GM18870 (cell line): ENCODE measurements at regions not wholly inside any gene's neighbourhood (a gene's known extent, or its start where the extent isn't known, plus 50 kb on each side); places are given as distances from the start of the nearest gene placed in this dataset.
"Not testable (repeated sequence)": the region's sequence is repeated elsewhere in the genome, so short reads cannot be mapped to it uniquely, and the experiment has no call there.

ENCODE experiments used
- ATAC-seq: cut with Tn5 transposase; IDR thresholded peaks from one replicate; pipeline ENCODE4 v1.9.1; 2021; ENCODE audit warnings: moderate library complexity; ENCODE audit not compliant: unreplicated experiment

DNA sequence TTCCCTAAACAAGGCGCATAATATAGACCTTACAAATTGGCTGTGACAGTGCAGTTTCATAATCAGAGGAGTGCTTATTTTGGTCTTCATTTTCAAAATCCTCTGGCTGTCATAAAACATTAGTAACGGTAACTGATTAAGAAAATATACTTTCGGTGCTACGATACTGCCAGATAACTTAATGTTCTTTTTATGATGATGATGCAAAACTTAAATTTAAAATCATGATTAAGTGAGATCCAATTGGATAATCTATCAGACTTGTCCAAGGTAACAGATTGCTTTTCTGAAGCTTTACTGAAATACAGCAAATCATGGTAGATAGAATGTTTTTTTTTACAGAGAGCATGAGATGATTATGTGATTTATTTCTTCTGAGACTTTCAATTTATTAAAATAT is 364.2 kb upstream of the CNTN3 start:
- no peak for ATAC-seq

DNA sequence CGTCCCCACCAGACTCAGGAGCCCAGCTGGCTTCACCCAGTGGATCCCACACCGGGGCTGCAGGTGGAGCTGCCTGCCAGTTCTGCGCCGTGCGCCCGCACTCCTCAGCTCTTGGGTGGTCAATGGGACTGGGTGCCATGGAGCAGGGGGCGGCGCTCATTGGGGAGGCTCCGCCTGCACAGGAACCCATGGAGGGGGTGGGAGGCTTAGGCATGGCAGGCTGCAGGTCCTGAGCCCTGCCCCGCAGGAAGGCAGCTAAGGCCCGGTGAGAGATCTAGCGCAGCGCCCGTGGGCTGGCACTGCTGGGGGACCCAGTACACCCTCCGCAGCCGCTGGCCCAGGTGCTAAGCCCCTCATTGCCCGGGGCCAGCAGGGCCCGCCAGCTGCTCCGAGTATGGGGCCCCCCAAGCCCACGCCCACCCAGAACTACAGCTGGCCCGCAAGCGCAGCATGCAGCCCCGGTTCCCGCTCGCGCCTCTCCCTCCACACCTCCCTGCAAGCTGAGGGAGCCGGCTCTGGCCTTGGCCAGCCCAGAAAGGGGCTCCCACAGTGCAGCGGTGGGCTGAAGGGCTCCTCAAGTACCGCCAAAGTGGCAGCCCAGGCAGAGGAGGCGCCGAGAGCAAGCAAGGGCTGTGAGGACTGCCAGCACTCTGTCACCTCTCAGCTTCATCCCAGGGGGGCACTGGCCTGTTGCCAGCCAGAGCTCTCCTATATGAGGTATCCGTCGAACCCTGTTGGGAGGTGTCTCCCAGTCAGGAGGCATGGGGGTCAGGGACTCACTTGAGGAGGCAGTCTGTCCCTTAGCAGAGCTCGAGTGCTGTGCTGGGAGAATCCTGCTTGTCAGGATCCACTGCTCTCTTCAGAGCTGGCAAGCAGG is 370.8 kb upstream of the CNTN3 start:
- ATAC-seq, result not testable (repeated sequence)

DNA sequence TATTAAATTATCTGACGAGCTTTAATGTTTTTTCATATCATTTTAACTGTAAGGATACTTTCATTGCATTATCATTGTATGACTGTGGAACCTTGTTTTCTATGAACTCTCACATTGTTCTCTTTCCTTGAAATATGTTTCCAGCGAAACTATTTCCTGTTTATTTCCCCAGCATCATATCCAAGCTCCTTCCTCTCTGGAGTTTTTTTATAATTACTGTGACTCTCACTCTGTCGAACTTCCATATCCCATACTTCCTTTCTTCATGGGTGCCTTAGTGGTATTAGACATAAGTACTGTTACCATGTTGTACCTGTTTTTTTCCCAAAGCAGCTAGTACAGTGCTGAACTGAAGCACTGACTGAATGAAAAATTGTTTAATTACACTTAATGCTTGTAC is 373.6 kb upstream of the CNTN3 start:
- ATAC-seq, result no peak

DNA sequence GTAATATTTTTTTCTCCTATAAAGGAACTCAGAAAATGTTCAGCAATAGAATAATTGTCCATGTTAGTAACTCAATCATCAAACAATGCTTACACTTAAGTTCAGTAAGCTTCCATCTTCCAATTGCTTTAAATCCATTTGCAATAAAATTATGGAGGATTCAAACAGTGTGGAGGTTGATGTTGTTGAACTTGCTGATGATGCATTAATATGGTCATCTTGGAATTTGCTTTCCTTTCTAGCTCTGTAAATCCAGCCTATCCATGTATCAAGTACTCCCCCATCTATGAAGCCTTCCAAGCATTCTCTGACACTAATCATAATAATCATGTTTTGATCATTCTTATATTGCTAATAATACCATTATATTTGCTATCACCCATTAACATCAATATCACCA is 378.4 kb upstream of the CNTN3 start:
- ATAC-seq, result no peak

DNA sequence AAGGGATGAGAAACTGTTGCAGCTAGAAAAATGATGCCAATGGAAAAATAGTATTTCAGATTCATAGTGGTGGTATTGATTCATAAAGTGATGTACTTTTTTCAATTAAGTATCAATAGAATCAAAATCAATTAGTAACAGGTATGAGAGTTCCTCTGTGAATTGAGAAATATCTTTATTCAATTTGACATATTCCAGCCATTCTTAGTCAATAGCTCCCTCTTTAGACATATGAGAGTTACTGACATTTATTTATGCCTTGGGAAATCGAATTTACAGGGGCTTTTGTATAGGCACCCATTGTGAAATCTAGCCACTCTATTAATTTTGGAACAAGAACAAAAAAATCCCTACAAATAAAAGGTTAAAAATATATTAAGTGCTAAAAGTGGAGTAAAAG is 386.9 kb upstream of the CNTN3 start:
- no peak for ATAC-seq

DNA sequence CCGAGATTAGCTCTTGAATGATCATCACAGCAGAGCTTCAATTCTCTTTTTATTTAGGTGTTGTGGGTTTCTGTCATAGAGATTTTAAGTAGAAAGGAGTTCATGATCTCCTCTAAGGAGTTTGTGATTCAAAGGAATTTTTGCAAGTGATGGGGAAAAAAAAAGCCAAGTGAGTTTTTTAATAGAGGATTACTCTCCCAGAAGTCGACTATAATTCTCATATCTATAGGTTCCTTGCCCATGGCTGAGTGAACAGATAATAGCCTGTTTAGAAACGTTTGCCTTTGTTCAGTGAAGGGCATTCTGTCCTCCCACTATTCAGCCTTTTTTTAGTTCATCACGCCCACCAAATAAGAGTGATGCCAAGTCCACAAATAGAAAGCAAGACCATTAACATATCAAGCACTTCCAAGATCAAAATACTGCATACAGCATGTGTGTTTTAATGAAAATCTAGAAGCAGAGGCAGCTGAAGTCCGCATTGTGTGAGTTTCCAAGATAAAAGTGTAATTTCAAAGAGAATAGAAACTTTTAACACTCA is 398.4 kb upstream of the CNTN3 start:
- ATAC-seq, result no peak

DNA sequence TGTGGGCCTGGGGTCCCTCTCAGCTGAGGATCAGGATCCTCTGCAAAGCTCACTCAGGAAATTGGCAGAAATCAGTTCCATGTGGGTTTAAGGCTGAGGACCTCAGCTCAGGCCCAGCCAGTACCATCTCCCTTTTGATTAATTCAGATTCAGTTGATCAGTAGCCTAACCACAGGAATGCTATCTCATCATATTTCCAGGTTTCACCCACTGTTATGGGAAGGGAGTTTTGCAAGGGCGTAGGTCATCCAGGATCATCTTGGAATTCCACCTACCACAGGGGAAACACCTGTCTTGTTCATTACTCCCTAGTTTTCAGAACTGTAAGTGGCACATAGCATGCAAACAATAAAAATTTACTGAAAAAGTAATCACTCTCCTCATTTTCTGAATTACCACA is 399.5 kb upstream of the CNTN3 start:
- ATAC-seq, result no peak

DNA sequence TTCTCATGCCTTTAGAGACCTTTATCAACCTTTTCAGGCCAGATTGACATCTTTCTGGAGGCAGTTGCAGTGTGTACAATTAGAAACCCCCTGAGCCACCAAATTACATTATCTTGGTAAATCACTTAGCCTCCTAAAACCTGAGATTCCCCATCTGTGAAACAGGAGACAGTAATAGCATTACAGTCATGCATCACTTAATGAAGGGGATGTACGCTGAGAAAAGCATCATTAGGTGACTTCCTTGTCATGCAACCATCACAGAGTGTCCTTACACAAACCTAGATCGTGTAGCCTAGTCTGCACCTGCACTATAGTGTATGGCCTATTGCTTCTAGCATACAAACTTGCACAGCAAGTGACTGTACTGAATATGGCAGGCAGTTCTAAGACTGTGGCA is 400.8 kb upstream of the CNTN3 start:
- ATAC-seq, result no peak

DNA sequence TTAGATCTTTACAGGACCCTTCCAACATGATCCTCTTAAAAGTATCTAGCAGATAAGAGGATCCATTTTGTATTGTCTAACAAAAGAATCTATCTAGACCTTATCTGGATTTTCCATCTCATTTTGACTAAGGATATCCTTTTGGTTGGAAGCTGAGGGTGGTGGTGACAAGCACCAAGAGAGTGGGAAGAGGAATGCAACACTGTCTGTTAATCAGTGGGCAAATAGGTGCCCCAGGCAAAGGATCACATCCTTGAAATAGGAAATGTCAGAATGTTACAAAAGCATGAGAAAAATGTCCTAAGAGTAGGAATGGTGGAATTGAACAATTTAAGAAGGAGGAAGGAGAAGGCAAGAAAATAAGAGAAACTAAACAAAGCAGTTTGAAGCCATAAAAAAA is 420.7 kb upstream of the CNTN3 start:
- ATAC-seq, result no peak

DNA sequence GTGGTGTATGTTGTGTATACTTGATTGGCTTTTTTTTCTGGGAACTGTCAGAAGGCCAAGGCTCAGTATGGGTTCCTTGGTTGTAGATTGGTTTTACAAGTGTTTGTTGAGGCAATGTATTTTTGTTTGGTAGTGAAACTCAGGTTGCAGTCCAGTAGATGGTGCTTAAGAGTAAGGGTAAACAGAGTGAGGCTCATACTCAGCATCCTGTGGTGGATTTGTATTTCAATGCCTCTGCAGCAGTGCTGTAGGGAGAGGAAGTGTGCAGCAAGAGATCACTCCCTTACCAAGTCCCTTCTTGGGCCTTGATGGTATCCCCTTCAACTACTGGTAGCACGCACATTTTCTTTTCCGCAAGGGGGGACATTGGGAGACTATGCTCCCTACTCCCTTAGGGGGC is 428.5 kb upstream of the CNTN3 start:
- no peak for ATAC-seq

DNA sequence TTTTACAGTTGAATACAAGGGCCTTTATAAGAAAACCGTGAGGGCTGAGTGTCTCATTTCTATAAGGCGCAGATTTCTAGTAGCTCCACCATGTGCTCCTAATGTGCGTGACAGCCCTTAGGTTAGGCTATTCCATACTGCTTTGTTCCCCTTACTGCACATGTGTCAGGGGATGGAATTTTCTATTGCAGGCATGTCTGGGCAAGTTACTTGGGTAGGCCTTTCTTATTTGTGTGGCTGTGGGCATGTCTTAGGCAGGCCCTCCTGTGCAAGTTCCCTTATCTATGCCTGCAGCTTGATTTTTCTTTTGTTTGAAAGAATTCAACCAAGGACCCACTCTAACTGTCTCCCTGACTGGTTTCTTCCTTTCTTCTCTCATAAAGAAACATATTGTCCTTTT is 434.2 kb upstream of the CNTN3 start:
- no peak for ATAC-seq

DNA sequence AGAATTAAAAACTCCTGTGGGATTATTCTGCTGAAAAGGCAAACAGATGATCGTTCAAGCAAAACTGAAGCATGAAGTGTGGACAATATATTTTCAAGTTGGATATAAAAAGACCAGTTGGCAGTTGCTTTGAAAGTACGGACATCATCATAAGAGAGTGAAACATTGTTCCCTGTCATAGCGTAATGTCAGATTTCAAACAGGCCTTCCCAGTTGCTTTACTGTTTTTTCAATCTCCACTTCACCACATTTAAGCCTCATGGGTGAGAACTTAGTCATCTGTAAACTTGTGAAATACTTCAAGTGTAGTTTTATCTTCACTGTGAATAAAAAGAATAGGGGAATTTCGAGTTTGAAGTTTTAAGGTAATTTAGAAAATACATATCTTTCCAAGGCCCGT is 435.1 kb upstream of the CNTN3 start:
- ATAC-seq, result no peak

DNA sequence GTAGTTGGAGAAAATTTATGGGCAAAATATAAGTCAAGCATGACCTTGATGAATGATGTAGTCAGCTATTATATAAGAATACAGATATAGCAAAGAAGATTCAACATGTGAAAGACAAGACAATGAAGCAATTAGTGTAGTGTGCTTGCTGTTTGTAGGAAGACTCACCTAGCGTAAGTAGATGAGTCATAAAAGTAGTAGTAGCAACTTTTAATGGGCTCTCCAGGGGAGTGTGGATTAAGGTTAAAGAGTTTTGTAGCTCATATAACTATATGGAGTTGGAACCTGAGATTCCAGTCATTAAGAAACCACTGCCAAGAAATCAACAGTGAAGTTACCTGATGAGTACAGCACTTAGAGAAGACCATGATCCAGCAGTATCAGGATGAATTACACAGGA is 444.7 kb upstream of the CNTN3 start:
- no peak for ATAC-seq

DNA sequence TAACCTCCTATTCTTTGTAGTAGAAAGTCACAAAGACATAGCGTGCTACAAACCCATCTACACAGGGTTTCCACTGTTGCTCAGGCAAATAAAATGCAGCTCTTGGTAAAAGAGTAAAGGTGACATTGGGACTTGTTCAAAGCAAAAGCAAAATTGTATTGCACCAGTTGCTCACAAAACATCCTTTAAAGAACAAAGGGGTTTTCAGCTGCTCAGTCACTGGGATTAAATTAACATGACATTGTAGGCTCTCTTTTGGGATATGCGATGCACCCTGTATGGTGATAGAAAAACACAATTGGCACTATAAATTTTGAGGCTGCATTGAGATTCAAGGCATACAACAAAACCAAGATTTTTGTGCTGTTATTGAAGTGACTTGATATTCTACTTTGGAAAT is 447.3 kb upstream of the CNTN3 start:
- no peak for ATAC-seq

DNA sequence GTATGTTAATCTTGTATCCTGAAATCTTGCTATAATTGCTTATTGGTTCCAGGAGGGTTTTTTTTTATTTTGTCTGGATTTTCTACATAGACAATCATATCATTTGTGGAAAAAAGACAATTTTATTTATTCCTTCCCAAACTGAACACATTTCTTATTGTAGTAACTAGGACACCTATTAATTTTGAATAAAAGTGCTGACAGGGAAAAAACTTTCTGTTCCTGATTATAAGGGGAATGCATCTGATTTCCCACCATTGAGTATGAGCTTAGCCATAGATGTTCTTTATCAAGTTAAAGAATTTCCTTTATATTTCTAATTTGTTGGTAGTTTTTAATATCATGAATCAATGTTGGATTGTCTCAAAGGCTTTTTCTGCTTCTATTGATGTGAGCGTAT is 460.7 kb upstream of the CNTN3 start:
- ATAC-seq, result no peak

DNA sequence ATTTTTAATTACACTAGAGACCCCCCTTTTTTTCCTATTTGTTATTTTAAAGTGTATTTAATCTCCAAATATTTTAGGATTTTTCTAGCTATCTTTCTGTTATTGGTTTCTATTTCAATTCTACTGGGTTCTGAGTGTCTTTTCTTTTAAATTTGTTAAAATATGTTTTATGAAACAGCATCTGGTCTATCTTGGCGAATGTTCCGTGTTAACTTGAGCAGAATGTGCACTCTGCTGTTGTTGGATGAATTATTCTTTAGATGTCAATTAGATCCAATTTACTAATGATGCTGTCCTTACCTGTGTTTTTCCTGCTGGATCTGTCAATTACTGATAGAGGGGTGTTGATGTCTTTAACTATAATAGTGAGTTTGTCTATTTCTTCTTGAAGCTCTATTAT is 462.0 kb upstream of the CNTN3 start:
- ATAC-seq, result no peak

DNA sequence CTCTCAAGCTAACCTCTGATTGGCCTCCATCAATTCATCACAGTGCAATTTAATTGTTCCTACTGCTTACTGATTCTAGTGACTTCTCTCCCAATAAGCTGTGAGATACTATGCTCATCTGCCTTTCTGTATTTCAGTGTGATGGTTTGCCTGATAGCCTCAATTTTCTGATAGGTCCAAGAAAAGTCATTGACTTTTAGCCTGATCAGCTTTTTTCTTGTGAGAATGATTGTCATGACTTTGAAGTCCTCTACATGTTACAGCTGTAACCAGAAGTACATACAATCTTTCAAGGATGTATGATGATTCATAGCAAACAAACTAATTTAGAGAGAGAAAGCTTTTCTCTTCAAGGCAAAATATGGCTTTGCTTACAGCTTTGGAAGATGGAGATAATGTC is 463.8 kb upstream of the CNTN3 start:
- ATAC-seq, result no peak

DNA sequence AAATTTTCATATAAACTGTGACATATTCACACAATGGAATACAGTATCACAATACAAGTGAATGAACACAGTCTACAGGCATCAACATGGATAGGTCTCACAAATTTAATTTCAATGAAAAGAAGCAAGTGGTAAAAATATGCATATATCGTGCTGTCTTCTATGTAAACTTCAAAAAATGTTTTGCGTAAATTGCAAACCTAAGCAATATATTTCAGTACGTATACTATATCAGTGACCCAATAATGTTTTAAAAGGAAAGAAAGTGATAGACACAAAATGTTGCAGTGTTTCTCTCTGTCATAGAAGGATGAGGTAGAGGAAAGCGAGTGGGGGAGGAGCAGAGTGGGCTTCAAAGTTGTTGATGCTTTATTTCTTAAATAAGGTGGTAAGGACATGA is 468.4 kb upstream of the CNTN3 start:
- ATAC-seq, result no peak

DNA sequence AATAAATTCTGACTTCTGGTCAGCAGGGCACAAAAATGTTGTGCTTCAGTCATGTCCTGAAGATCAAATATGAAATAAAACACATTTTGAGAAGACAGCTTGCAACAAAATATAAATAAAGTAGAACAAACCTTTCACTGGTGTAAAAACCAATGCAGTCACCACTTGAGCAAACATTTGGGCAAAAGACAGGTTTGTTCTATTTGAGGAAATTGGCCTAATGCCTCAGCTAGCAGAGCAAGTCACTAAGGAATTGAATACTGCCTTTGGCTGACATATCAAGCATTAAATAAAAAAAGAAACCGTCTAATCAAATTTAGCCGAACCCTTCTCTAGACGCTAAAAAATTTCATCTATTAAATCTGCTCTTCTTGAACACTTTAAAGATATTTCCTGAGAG is 475.4 kb upstream of the CNTN3 start:
- ATAC-seq, result no peak

DNA sequence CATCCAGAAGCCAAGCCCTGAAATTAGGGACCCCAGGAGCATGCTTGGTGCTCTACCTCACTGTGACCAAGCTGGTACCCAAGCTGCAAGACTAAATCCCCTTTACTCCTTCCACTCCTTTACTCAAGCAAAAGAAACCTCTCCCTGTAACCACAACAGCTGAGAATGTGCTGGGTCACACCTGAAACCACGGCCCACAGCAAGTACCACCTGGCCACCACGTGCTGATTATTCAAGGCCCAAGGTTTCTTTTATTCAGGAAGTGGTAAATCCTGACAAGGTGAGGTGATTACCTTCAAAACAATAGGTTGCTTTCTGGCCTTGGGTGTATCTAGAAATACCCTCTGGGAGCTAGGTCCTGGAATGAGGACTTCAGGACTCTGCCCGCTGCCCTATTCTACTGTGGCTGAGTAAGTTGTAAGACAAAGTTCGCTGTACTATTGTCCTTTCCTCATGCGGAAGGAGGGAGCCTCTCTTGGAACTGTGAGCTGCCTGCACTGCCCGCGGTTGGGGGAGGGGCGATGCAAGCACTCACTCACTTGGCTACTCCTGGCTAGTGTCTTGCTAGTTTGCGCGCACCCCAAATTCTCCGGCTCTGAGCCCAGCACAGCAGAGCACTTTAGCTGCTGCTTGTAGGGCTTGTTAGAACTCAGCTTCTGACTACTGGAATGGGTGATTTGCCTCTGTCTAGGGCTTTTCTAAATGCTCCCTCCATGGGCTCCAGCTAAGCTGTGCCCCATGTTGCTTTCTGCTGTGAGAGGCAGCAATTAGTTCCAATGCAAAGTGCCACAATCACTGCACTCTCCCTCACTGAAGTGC is 487.1 kb upstream of the CNTN3 start:
- no peak for ATAC-seq

DNA sequence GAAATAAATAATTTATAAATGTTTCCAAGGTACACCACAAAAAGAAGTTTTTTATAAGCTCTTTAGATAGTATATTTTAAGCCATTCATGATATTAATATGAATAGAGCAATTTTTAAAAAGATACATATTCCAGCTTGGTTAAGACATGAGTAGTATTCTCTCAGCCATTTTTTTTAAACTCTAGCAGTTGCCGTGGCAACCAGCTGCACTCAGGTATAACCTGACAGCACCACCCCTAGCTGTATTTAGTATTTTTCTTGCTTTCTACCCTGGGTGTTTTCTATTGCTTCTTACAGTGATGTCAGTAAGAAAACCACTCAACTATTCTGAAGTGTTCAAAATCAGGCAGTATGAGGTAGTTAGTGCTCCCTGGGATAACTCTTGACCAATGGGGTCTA is 496.3 kb upstream of the CNTN3 start:
- ATAC-seq, result no peak

DNA sequence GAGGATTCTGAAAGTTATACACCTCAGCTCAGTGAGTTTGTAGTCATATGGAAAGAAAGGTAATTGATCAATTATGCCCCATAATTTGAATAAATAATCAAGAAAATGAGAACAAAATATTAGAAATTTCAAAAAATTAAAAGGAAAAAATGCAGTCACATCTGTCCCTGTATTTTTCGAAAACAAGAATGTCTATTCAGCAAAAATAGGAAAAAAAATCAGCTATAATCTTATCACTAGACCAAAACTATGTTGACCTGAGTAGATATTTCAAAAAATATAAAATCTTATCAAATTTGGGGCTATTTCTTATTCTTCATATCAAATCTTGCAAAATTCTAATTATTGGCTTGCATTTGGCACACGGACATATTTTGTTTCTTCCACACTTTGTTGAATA is 501.2 kb upstream of the CNTN3 start:
- no peak for ATAC-seq
